Heart right ventricle (tissue), 16 donors: ENCODE measurements at regions not wholly inside any gene's neighbourhood (a gene's known extent, or its start where the extent isn't known, plus 50 kb on each side); places are given as distances from the start of the nearest gene placed in this dataset.

Source experiments
- ATAC-seq, 8 donors: fragments of 200-7000 bp; cut with Tn5 transposase; one replicate each; pipeline ENCODE4 v1.9.1; 2020; ENCODE audit warnings: mild to moderate bottlenecking in 8 of 8, moderate library complexity in 8 of 8, moderate number of reproducible peaks in 1 of 8
- DNase-seq, 2 donors: peaks; one replicate each; pipeline ENCODE4 v3.0.0-alpha.2; 2020
- H3K27ac ChIP-seq, 10 donors: fragments of 200-600 bp; sonication (generic) in 2 of 10; one replicate each; pipeline versions ENCODE4 v1.5.0 to v1.8.0; 2020 to 2022; ENCODE audit warnings: mild to moderate bottlenecking in 3 of 10
- H3K27me3 ChIP-seq, 7 donors: fragments of 200-600 bp; one replicate each; pipeline ENCODE4 v1.8.0; 2021 to 2022; ENCODE audit warnings: mild to moderate bottlenecking in 2 of 7
- H3K36me3 ChIP-seq, 9 donors: fragments of 200-600 bp; sonication (generic) in 1 of 9; one replicate each; pipeline versions ENCODE4 v1.5.0 to v1.8.0; 2020 to 2022; ENCODE audit warnings: mild to moderate bottlenecking in 2 of 9
- H3K4me1 ChIP-seq, 9 donors: fragments of 200-600 bp; sonication (generic) in 1 of 9; one replicate each; pipeline versions ENCODE4 v1.5.0 to v1.8.0; 2020 to 2022; ENCODE audit warnings: mild to moderate bottlenecking in 4 of 9
- H3K4me3 ChIP-seq, 10 donors: fragments of 200-600 bp; sonication (generic) in 2 of 10; one replicate each; pipeline versions ENCODE4 v1.5.0 to v1.8.0; 2020 to 2022; ENCODE audit warnings: mild to moderate bottlenecking in 7 of 10, moderate library complexity in 2 of 10
- H3K9me3 ChIP-seq, 11 donors: fragments of 200-600 bp in 10 of 11; sonication (generic) in 2 of 11; one replicate each; pipeline versions ENCODE4 v1.5.0 to v1.8.0; 2013 to 2022; ENCODE audit warnings: mild to moderate bottlenecking in 2 of 11, control low read depth in 1 of 11, moderate library complexity in 1 of 11
- WGBS, 2 donors: extraction: QIAGEN DNeasy Blood & Tissue Kit; methylation state at CpG; one replicate each; pipeline ENCODE4 v1.1.7; 2013; ENCODE audit warnings: inconsistent platforms in 1 of 2; 5-methylcytosine and 5-hydroxymethylcytosine counted together
- intact Hi-C, 10 donors: fragments of 100-400 bp; cut with DNase I; formaldehyde crosslinking; loops; one replicate each; pipeline versions ENCODE4 v1.11.1 to v1.14.2; 2022
- TF ChIP-seq, protein P1 (sequence below), 9 donors: fragments of 200-600 bp; sonication (generic) in 2 of 9; IDR thresholded peaks; one replicate each; pipeline versions ENCODE4 v1.5.0 to v1.8.0; 2021 to 2022; ENCODE audit warnings: antibody characterized with exemption in 9 of 9, mild to moderate bottlenecking in 5 of 9, moderate library complexity in 1 of 9
- donor health status: Arrhythmogenic right ventricular cardiomyopathy.
- donor health status: ischemic (EF 13 %, LVEDD 7.1; RV severe dilation, severe dysfunction).
- donor health status: healthy with polysubstance abuse.
- donor health status: DM: no; HTN: yes; CAD: no.
- donor health status: DM: no; HTN: no; CAD: no.
- donor health status: ischemic (EF 25% LVEDD 6.9; RV normal size, moderate dysfunction).
- donor health status: ischemic (EF 25% LVEDD 5.7; RV mildly dilated, moderate dysfunction).
- donor health status: healthy.
- donor health status: DM: yes; HTN: yes; CAD: no.
- donor health status: Ischemic cardiomyopathy.
- donor health status: ischemic (EF 35%, LVEDD 5.7; RV mildly dilated, moderate dysfunction).
- donor health status: nonischemic (EF 11% LVEDD 7.7; RV severe dilation, severe dysfunction).
- donor health status: DM: yes; HTN: yes; CAD: no.
- donor health status: PGD.
- donor health status: ischemic (EF 29% LVEDD 5.4; RV normal size, mild dysfunction).
- donor health status: nonischemic (EF 23%, LVEDD 6.1; RV moderate dilation, normal function).

DNA sequence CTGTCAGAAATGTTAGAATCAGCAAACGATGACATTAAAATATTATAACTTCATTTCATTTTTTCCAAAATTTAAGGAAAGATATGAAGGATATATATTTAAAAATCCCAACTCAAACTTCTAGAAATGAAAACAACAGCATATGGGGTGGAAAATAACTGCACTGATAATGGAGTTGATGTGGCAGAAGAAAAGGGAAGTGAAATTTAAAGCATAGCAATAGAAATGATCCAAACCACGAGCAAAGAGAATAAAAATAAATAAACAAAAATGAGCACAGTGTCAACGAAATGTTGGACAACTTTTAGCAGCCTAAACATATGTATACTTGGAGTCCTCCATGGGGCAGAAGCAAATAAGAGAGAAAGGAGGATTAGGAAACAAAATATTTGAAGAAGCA lies 280.2 kb downstream of the KCNJ3 start:
- TF ChIP-seq, protein P1, sequence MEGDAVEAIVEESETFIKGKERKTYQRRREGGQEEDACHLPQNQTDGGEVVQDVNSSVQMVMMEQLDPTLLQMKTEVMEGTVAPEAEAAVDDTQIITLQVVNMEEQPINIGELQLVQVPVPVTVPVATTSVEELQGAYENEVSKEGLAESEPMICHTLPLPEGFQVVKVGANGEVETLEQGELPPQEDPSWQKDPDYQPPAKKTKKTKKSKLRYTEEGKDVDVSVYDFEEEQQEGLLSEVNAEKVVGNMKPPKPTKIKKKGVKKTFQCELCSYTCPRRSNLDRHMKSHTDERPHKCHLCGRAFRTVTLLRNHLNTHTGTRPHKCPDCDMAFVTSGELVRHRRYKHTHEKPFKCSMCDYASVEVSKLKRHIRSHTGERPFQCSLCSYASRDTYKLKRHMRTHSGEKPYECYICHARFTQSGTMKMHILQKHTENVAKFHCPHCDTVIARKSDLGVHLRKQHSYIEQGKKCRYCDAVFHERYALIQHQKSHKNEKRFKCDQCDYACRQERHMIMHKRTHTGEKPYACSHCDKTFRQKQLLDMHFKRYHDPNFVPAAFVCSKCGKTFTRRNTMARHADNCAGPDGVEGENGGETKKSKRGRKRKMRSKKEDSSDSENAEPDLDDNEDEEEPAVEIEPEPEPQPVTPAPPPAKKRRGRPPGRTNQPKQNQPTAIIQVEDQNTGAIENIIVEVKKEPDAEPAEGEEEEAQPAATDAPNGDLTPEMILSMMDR (IDR thresholded peaks at IDR 0.05): no peak
- Histone ChIP-seq H3K27me3 (no peaks in the 10 kb centered on the region), H3K4me3 (no peak overlapping the region), H3K27ac (no peak overlapping the region), H3K36me3 (no peaks in the 10 kb centered on the region), H3K9me3 (peaks cover 0 to 13% (median 0%) of the 10 kb centered on the region in 11 donors), H3K4me1 (no peaks in the 10 kb centered on the region)
- no peak for DNase-seq
- intact Hi-C loops: no loop called here
- WGBS, 2 donors: 77 to 81% methylated on average over 3 of the region's 3 CpGs
- ATAC-seq: no peak

DNA sequence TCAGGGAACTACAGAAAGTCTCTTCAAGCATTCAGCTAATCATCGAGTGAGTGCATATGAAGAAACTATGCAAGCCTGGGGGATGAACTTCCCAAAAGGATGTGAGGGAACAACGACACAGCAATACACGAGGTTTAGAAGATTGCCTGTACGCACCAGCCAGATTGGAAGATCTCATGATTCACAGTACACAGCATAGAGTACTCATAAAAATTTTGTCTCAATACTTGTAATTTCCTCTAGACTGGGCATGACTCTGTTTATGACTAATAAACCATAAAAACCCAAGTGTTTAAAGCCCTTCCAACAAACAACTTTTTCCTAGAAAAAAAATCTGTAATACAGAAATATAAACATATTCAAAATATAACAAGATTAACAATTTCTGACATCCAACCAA lies 279.7 kb downstream of the KCNJ3 start:
- no peak for DNase-seq
- Histone ChIP-seq H3K27ac (no peak overlapping the region), H3K9me3 (peaks cover 0 to 13% (median 0%) of the 10 kb centered on the region in 11 donors), H3K4me3 (no peak overlapping the region), H3K4me1 (no peaks in the 10 kb centered on the region), H3K36me3 (no peaks in the 10 kb centered on the region), H3K27me3 (no peaks in the 10 kb centered on the region)
- no peak for ATAC-seq
- TF ChIP-seq, protein P1 (IDR thresholded peaks at IDR 0.05): no peak
- intact Hi-C loops: no loop called here
- WGBS, 2 donors: 77 to 79% methylated on average over 4 of the region's 4 CpGs

DNA sequence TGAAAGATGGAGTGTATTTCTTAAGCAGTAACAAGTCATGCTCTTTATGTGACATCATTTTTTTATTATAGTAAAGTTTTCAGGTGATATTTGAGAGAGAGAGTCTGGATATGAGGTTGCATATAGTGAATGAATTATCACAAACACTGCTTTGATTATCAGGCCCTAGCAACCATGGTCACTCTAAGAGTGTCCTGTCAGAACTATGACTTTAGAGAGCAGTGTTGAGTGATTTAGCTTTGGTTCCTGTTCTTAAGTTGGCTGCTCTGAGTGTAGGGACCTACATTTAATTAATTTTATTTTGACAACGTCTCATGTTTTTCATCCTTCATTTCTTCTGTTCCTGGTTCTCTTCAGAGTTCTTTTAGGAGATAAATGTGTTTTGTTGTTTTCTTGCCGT lies 275.5 kb downstream of the KCNJ3 start:
- Histone ChIP-seq H3K27ac (no peak overlapping the region), H3K27me3 (no peaks in the 10 kb centered on the region), H3K4me3 (no peak overlapping the region), H3K36me3 (no peaks in the 10 kb centered on the region), H3K4me1 (no peaks in the 10 kb centered on the region), H3K9me3 (peaks cover 0 to 3% (median 0%) of the 10 kb centered on the region in 11 donors)
- WGBS, 2 donors: 40 to 42% methylated on average over 2 of the region's 2 CpGs
- no peak for DNase-seq
- no peak for ATAC-seq
- TF ChIP-seq, protein P1 (IDR thresholded peaks at IDR 0.05): no peak
- intact Hi-C loops: no loop called here

- H3K9me3 ChIP-seq: peaks cover 0 to 3% (median 0%) of the 10 kb centered on the region in 11 donors
- intact Hi-C loops: no loop called here
- no peaks in the 10 kb centered on the region for H3K36me3 ChIP-seq
- H3K27ac ChIP-seq: no peak overlapping the region
- TF ChIP-seq, protein P1 (IDR thresholded peaks at IDR 0.05): no peak
- H3K27me3 ChIP-seq: no peaks in the 10 kb centered on the region
- DNase-seq: no peak
- 22 to 38% methylated on average over 1 of the region's 1 CpG for WGBS, 2 donors
- no peak overlapping the region for H3K4me3 ChIP-seq
- ATAC-seq: no peak
- no peaks in the 10 kb centered on the region for H3K4me1 ChIP-seq
Observed at GRCh38 chr2:154963511-154963910, 265.0 kb downstream of the KCNJ3 start.
